Mucosa of descending colon (tissue), 3 donors: ENCODE measurements at regions not wholly inside any gene's neighbourhood (a gene's known extent, or its start where the extent isn't known, plus 50 kb on each side); places are given as distances from the start of the nearest gene placed in this dataset.
A peak's percentile ranks its signal among the peaks of the same experiment; 100 is the strongest.

Experiments used
- ATAC-seq: fragments of 200-7000 bp; cut with Tn5 transposase; one replicate; pipeline ENCODE4 v1.9.1; 2020; ENCODE audit warnings: mild to moderate bottlenecking, moderate library complexity
- DNase-seq, 3 donors: peaks; one replicate each; pipeline ENCODE4 v3.0.0-alpha.2; 2020
- H3K36me3 ChIP-seq: fragments of 200-600 bp; one replicate; pipeline ENCODE4 v1.8.0; 2021; ENCODE audit warnings: low read depth, mild to moderate bottlenecking
- H3K4me1 ChIP-seq: fragments of 200-600 bp; one replicate; pipeline ENCODE4 v1.8.0; 2021; ENCODE audit warnings: low read depth, mild to moderate bottlenecking
- H3K4me3 ChIP-seq: fragments of 200-600 bp; one replicate; pipeline ENCODE4 v1.8.0; 2021; ENCODE audit warnings: mild to moderate bottlenecking
- H3K9me3 ChIP-seq: fragments of 200-600 bp; one replicate; pipeline ENCODE4 v1.8.0; 2021; ENCODE audit warnings: mild to moderate bottlenecking
- CTCF ChIP-seq: fragments of 200-600 bp; IDR thresholded peaks from one replicate; pipeline ENCODE4 v1.8.0; 2022; ENCODE audit warnings: antibody characterized with exemption, mild to moderate bottlenecking
- intact Hi-C, 2 donors: fragments of 100-400 bp; cut with DNase I in 1 of 2; cut with micrococcal nuclease in 1 of 2; formaldehyde crosslinking; loops; one replicate each; pipeline versions ENCODE4 v1.11.0 to v1.11.1; 2022; cut with DNase I, micrococcal nuclease
- donor health status: DM: no; HTN: no; CAD: no; lungs with moderate emphysema.
- donor health status: DM: no; HTN: no; CAD: no.
- donor health status: DM: no; HTN: yes; CAD: no.

GRCh38 chr3:6189384-6189783 lies 671.5 kb upstream of the GRM7 start:
- intact Hi-C loops, result no loop called here
- H3K4me1 ChIP-seq, result no peaks in the 10 kb centered on the region
- no peak for TF ChIP-seq CTCF
- no peak overlapping the region for H3K4me3 ChIP-seq
- DNase-seq (no peak), ATAC-seq (no peak)
- no peaks in the 10 kb centered on the region for H3K36me3 ChIP-seq
- no peaks in the 10 kb centered on the region for H3K9me3 ChIP-seq

GRCh38 chr3:6204891-6205290 lies 656.0 kb upstream of the GRM7 start:
- intact Hi-C loops, result no loop called here
- Histone ChIP-seq H3K36me3 (no peaks in the 10 kb centered on the region), H3K4me3 (no peak overlapping the region), H3K4me1 (no peaks in the 10 kb centered on the region), H3K9me3 (no peaks in the 10 kb centered on the region)
- no peak for ATAC-seq
- no peak for TF ChIP-seq CTCF
- DNase-seq, result peak in 1 of 3 donors; percentile 10

GRCh38 chr3:6216135-6217026 lies 644.5 kb upstream of the GRM7 start:
- no peaks in the 10 kb centered on the region for H3K4me1 ChIP-seq
- intact Hi-C loops, result no loop called here
- no peak overlapping the region for H3K4me3 ChIP-seq
- no peak for ATAC-seq
- H3K9me3 ChIP-seq, result no peaks in the 10 kb centered on the region
- DNase-seq, result no peak
- H3K36me3 ChIP-seq, result no peaks in the 10 kb centered on the region
- TF ChIP-seq CTCF, result no peak

GRCh38 chr3:6220447-6220846 lies 640.5 kb upstream of the GRM7 start:
- ATAC-seq, result no peak
- Histone ChIP-seq H3K4me1 (no peaks in the 10 kb centered on the region), H3K9me3 (no peaks in the 10 kb centered on the region), H3K36me3 (no peaks in the 10 kb centered on the region), H3K4me3 (no peak overlapping the region)
- intact Hi-C loops, result no loop called here
- DNase-seq, result no peak
- no peak for TF ChIP-seq CTCF

GRCh38 chr3:6222069-6222468 lies 638.8 kb upstream of the GRM7 start:
- no peaks in the 10 kb centered on the region for H3K36me3 ChIP-seq
- no peak for TF ChIP-seq CTCF
- no peaks in the 10 kb centered on the region for H3K4me1 ChIP-seq
- DNase-seq (no peak), ATAC-seq (no peak)
- H3K4me3 ChIP-seq, result no peak overlapping the region
- no peaks in the 10 kb centered on the region for H3K9me3 ChIP-seq
- intact Hi-C loops, result no loop called here
